Smooth muscle cell (in vitro differentiated cells): ENCODE measurements at regions not wholly inside any gene's neighbourhood (a gene's known extent, or its start where the extent isn't known, plus 50 kb on each side); places are given as distances from the start of the nearest gene placed in this dataset.

Experiments used
- DNase-seq: peaks from one replicate; lab custom pipeline; 2025; ENCODE audit not compliant: unreplicated experiment; lab: John Stamatoyannopoulos, UW
- H2AFZ ChIP-seq: fragments of 200-600 bp; sonication (generic); 2 replicates; pipeline ENCODE4 v1.6.0; 2016; ENCODE audit warnings: antibody characterized with exemption, low read depth, mild to moderate bottlenecking
- H3F3A ChIP-seq: fragments of 200-600 bp; sonication (generic); 2 replicates; pipeline ENCODE4 v1.6.0; 2017; ENCODE audit warnings: antibody characterized with exemption, low read depth
- H3K27ac ChIP-seq: fragments of 200-600 bp; sonication (generic); 2 replicates; pipeline ENCODE4 v1.5.1; 2016; ENCODE audit warnings: low read depth, mild to moderate bottlenecking
- H3K27me3 ChIP-seq: fragments of 200-600 bp; sonication (generic); 2 replicates; pipeline ENCODE4 v1.6.1; 2016; ENCODE audit warnings: low read depth, mild to moderate bottlenecking
- H3K36me3 ChIP-seq: fragments of 200-600 bp; sonication (generic); 2 replicates; pipeline ENCODE4 v1.5.1; 2016; ENCODE audit warnings: low read depth
- H3K4me1 ChIP-seq: fragments of 200-600 bp; sonication (generic); 2 replicates; pipeline ENCODE4 v1.5.1; 2016; ENCODE audit warnings: low read depth
- H3K4me2 ChIP-seq: fragments of 200-600 bp; sonication (generic); 2 replicates; pipeline ENCODE4 v1.6.0; 2016; ENCODE audit warnings: mild to moderate bottlenecking
- H3K4me3 ChIP-seq: fragments of 200-600 bp; sonication (generic); 2 replicates; pipeline ENCODE4 v1.5.1; 2016; ENCODE audit warnings: mild to moderate bottlenecking
- H3K79me2 ChIP-seq: fragments of 200-600 bp; sonication (generic); 2 replicates; pipeline ENCODE4 v1.6.0; 2016; ENCODE audit warnings: low read depth, mild to moderate bottlenecking
- H3K9ac ChIP-seq: fragments of 200-600 bp; sonication (generic); 2 replicates; pipeline ENCODE4 v1.6.0; 2016; ENCODE audit warnings: low read depth
- H3K9me3 ChIP-seq: fragments of 200-600 bp; sonication (generic); replicated peaks from 2 replicates; pipeline ENCODE4 v1.5.1; 2016; ENCODE audit warnings: low read depth
- H4K20me1 ChIP-seq: fragments of 200-600 bp; sonication (generic); 2 replicates; pipeline ENCODE4 v1.6.0; 2016; ENCODE audit warnings: low read depth
- CTCF ChIP-seq: fragments of 200-600 bp; sonication (generic); IDR thresholded peaks from 2 replicates; pipeline ENCODE4 v1.5.1; 2017; ENCODE audit warnings: borderline replicate concordance, mild to moderate bottlenecking, antibody characterized with exemption; ENCODE audit not compliant: insufficient read depth, poor library complexity, severe bottlenecking
- WGBS: methylation state at CpG from one replicate; pipeline ENCODE4 v1.1.7; 2016; ENCODE audit warnings: low lambda C conversion rate; 5-methylcytosine and 5-hydroxymethylcytosine counted together

- no peak for TF ChIP-seq CTCF
These were observed 493.9 kb downstream of the TMA16 start for GRCh38 chr4:163988391-163988790.

GRCh38 chr4:163988865-163989264, 494.4 kb downstream of the TMA16 start:
- Histone ChIP-seq H3K4me2 (no peak overlapping the region), H3K4me3 (no peak overlapping the region), H3K4me1 (peaks cover 42% of the 10 kb centered on the region), H4K20me1 (no peaks in the 10 kb centered on the region), H3K9ac (no peak overlapping the region), H3K79me2 (no peaks in the 10 kb centered on the region), H3K36me3 (no peaks in the 10 kb centered on the region), H3K9me3 (no peaks in the 10 kb centered on the region), H3K27ac (no peak overlapping the region), H2AFZ (no peak overlapping the region), H3K27me3 (no peaks in the 10 kb centered on the region), H3F3A (no peaks in the 10 kb centered on the region)
- 58% methylated on average over 6 of the region's 6 CpGs for WGBS
- no peak for TF ChIP-seq CTCF
- no peak for DNase-seq

More at GRCh38 chr4:163988391-163988790, 493.9 kb downstream of the TMA16 start:
- H3F3A ChIP-seq, result no peaks in the 10 kb centered on the region
- H3K27ac ChIP-seq, result no peak overlapping the region
- H3K9me3 ChIP-seq, result no peaks in the 10 kb centered on the region
- no peaks in the 10 kb centered on the region for H3K27me3 ChIP-seq
- no peak overlapping the region for H3K9ac ChIP-seq
- H3K36me3 ChIP-seq, result no peaks in the 10 kb centered on the region
- 87% methylated on average over 5 of the region's 5 CpGs for whole genome bisulfite sequencing
- H4K20me1 ChIP-seq, result no peaks in the 10 kb centered on the region
- peaks cover 42% of the 10 kb centered on the region for H3K4me1 ChIP-seq
- H3K79me2 ChIP-seq, result no peaks in the 10 kb centered on the region
- H3K4me2 ChIP-seq, result no peak overlapping the region
- no peak overlapping the region for H3K4me3 ChIP-seq
- DNase-seq, result no peak
- no peak overlapping the region for H2AFZ ChIP-seq

GRCh38 chr4:163991298-163991865, 496.9 kb downstream of the TMA16 start:
- 91% methylated on average over 3 of the region's 3 CpGs for WGBS
- no peak overlapping the region for H3K9ac ChIP-seq
- H3K27me3 ChIP-seq, result no peaks in the 10 kb centered on the region
- no peaks in the 10 kb centered on the region for H3K36me3 ChIP-seq
- TF ChIP-seq CTCF, result no peak
- DNase-seq, result no peak
- H3F3A ChIP-seq, result no peaks in the 10 kb centered on the region
- no peak overlapping the region for H2AFZ ChIP-seq
- H3K4me2 ChIP-seq, result no peak overlapping the region
- no peak overlapping the region for H3K4me3 ChIP-seq
- no peaks in the 10 kb centered on the region for H4K20me1 ChIP-seq
- peaks cover 42% of the 10 kb centered on the region for H3K4me1 ChIP-seq
- H3K79me2 ChIP-seq, result no peaks in the 10 kb centered on the region
- no peaks in the 10 kb centered on the region for H3K9me3 ChIP-seq
- H3K27ac ChIP-seq, result no peak overlapping the region

GRCh38 chr4:164009435-164009834, 514.9 kb downstream of the TMA16 start:
- Histone ChIP-seq H3K4me1 (no peaks in the 10 kb centered on the region), H3K9ac (no peak overlapping the region), H3K4me2 (no peak overlapping the region), H4K20me1 (no peaks in the 10 kb centered on the region), H3K79me2 (no peaks in the 10 kb centered on the region), H3K4me3 (no peak overlapping the region), H2AFZ (no peak overlapping the region), H3K36me3 (no peaks in the 10 kb centered on the region), H3K27me3 (no peaks in the 10 kb centered on the region), H3K27ac (no peak overlapping the region), H3K9me3 (no peaks in the 10 kb centered on the region), H3F3A (no peaks in the 10 kb centered on the region)
- 79% methylated on average over 1 of the region's 1 CpG for WGBS
- TF ChIP-seq CTCF, result no peak
- DNase-seq, result no peak
